ENCODE measurements at regions not wholly inside any gene's neighbourhood (a gene's known extent, or its start where the extent isn't known, plus 50 kb on each side); places are given as distances from the start of the nearest gene placed in this dataset.

GRCh38 chr7:156184164-156184563, 371.9 kb upstream of the SHH start:
- Histone ChIP-seq H4K20me1 (replicated peaks; ENCODE audit: control insufficient read depth, extremely low read depth, insufficient read depth, low read length) (no peaks in the 10 kb centered on the region), H3K4me1 (ENCODE audit: control insufficient read depth, extremely low read depth, insufficient read depth, low read length) (no peaks in the 10 kb centered on the region), H3K9ac (replicated peaks; ENCODE audit: extremely low read depth, insufficient read depth, low read length) (no peak overlapping the region), H3K4me3 (replicated peaks in 1 of 3; ENCODE audit: insufficient read depth in 1 of 3, low read depth in 1 of 3, low read length in 3 of 3) (no peak overlapping the region), H3K4me2 (ENCODE audit: insufficient read depth, low read length) (no peak overlapping the region), H2AFZ (ENCODE audit: low read depth, low read length) (no peak overlapping the region), H3K79me2 (ENCODE audit: control insufficient read depth, insufficient read depth, low read length) (no peaks in the 10 kb centered on the region), H3K27ac (ENCODE audit: insufficient read depth, low read depth, low read length) (no peak overlapping the region), H3K36me3 (ENCODE audit: control insufficient read depth in 2 of 2, extremely low read depth in 1 of 2, insufficient read depth in 2 of 2, low read length in 2 of 2) (no peaks in the 10 kb centered on the region), H3K9me1 (replicated peaks; ENCODE audit: control insufficient read depth, extremely low read depth, insufficient read depth, low read length) (no peaks in the 10 kb centered on the region), H3K27me3 (ENCODE audit: control insufficient read depth in 2 of 2, insufficient read depth in 2 of 2, low read length in 2 of 2) (no peaks in the 10 kb centered on the region), H3K9me3 (replicated peaks; ENCODE audit: control insufficient read depth, insufficient read depth, low read length) (peaks cover 6% of the 10 kb centered on the region)
- no peak for TF ChIP-seq POLR2AphosphoS5 (IDR thresholded peaks at IDR 0.05; ENCODE audit: insufficient read depth, low read depth, low read length)
- TF ChIP-seq CTCF (IDR thresholded peaks at IDR 0.05; ENCODE audit: extremely low read depth in 1 of 2, insufficient read depth in 1 of 2, low read depth in 1 of 2, low read length in 2 of 2) = no peak
- no peak for TF ChIP-seq JUN (IDR thresholded peaks at IDR 0.05; ENCODE audit: borderline replicate concordance, insufficient read depth, insufficient read length, low read depth)
- no peak for TF ChIP-seq MYC (IDR thresholded peaks at IDR 0.05; ENCODE audit: low read depth, low read length)
- TF ChIP-seq GATA2 (IDR thresholded peaks at IDR 0.05; ENCODE audit: insufficient read depth, insufficient read length, low read depth, low read length) = no peak
- TF ChIP-seq, protein P1, sequence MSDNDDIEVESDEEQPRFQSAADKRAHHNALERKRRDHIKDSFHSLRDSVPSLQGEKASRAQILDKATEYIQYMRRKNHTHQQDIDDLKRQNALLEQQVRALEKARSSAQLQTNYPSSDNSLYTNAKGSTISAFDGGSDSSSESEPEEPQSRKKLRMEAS (IDR thresholded peaks at IDR 0.05; ENCODE audit: insufficient read depth, insufficient read length) = no peak
- TF ChIP-seq EZH2 (IDR thresholded peaks at IDR 0.05; ENCODE audit: borderline replicate concordance, low read depth, low read length, severe bottlenecking) = no peak
- no peak for TF ChIP-seq FOS (IDR thresholded peaks at IDR 0.05; ENCODE audit: borderline replicate concordance, insufficient read depth, low read length)
- TF ChIP-seq POLR2A (IDR thresholded peaks at IDR 0.05; ENCODE audit: low read depth, low read length) = no peak
- FAIRE-seq (no peak), DNase-seq (ENCODE audit: low read depth, low spot score) (no peak)
- CTCF ChIA-PET = no interaction called here
- POLR2A ChIA-PET = no interaction called here
- no TSS peak for BruUV-seq (replicated peaks)
- dilution Hi-C loops (cut with MboI; ENCODE audit: extremely low pct_ligation_motif_present, low sequenced_read_pairs) (no loop called here), intact Hi-C loops (cut with micrococcal nuclease) (no loop called here)
